HEK293 (cell line): ENCODE measurements at regions not wholly inside any gene's neighbourhood (a gene's known extent, or its start where the extent isn't known, plus 50 kb on each side); places are given as distances from the start of the nearest gene placed in this dataset.

Source experiments
- CTCF ChIA-PET: fragments of 350-600 bp; formaldehyde crosslinking; extraction: SDS; loops from one replicate; lab custom pipeline; 2021; ENCODE audit warnings: antibody characterized with exemption; lab: Yijun Ruan, JAX
- POLR2A ChIA-PET: fragments of 300-600 bp; formaldehyde crosslinking; extraction: SDS; loops from one replicate; lab custom pipeline; 2020; ENCODE audit warnings: antibody characterized with exemption, inconsistent platforms; lab: Yijun Ruan, JAX
- H3K27ac ChIP-seq: fragments of 200-500 bp; sonication (Bioruptor generic); 2 replicates; pipeline ENCODE4 v1.5.1; 2014; ENCODE audit warnings: low read depth, low read length, control low read depth, inconsistent platforms; ENCODE audit errors: extremely low read depth
- H3K36me3 ChIP-seq, 2 experiments: fragments of 200-500 bp in 1 of 2; sonication (Bioruptor generic) in 1 of 2; 1 replicate in 1 of 2; 2 replicates in 1 of 2; pipeline ENCODE4 v1.5.1; 2014 to 2017; ENCODE audit warnings: inconsistent platforms in 2 of 2, low read length in 2 of 2; ENCODE audit not compliant: control insufficient read depth in 2 of 2, insufficient read depth in 1 of 2
- H3K4me1 ChIP-seq: fragments of 200-500 bp; sonication (Bioruptor generic); 2 replicates; pipeline ENCODE4 v1.5.1; 2014; ENCODE audit warnings: mild to moderate bottlenecking, low read length, inconsistent platforms; ENCODE audit not compliant: control insufficient read depth, insufficient read depth
- H3K4me3 ChIP-seq: 2 replicates; pipeline ENCODE4 v1.5.1; 2011; ENCODE audit warnings: low read depth, mild to moderate bottlenecking, control low read depth, low read length, moderate library complexity
- H3K9me3 ChIP-seq: fragments of 200-500 bp; sonication (Bioruptor generic); 2 replicates; pipeline ENCODE4 v1.5.1; 2014; ENCODE audit warnings: low read depth, low read length, inconsistent platforms; ENCODE audit not compliant: control insufficient read depth, insufficient read depth
- GLI4 ChIP-seq: fragments of 450-650 bp; formaldehyde crosslinking; IDR thresholded peaks from 2 replicates; pipeline ENCODE4 v1.5.1; 2016; ENCODE audit warnings: missing biosample characterization, missing genetic modification characterization
- HOXC10 ChIP-seq: sonication (generic); formaldehyde crosslinking; IDR thresholded peaks from 2 replicates; pipeline ENCODE4 v1.8.1; 2023; ENCODE audit warnings: mild to moderate bottlenecking, missing genetic modification reagents
- MEIS1 ChIP-seq: sonication (generic); formaldehyde crosslinking; IDR thresholded peaks from 2 replicates; pipeline ENCODE4 v1.8.1; 2022; ENCODE audit warnings: missing genetic modification reagents, mild to moderate bottlenecking, borderline replicate concordance
- MZF1 ChIP-seq: fragments of 450-650 bp; formaldehyde crosslinking; IDR thresholded peaks from 2 replicates; pipeline ENCODE4 v1.5.1; 2017; ENCODE audit warnings: missing biosample characterization, missing genetic modification characterization, borderline replicate concordance
- YY1 ChIP-seq: fragments of 450-650 bp; formaldehyde crosslinking; IDR thresholded peaks from 2 replicates; pipeline ENCODE4 v1.5.1; 2018; ENCODE audit warnings: missing biosample characterization, missing genetic modification characterization
- ZBTB7A ChIP-seq: fragments of 450-650 bp; formaldehyde crosslinking; IDR thresholded peaks from 2 replicates; pipeline ENCODE4 v1.5.1; 2016; ENCODE audit warnings: low read depth, missing biosample characterization, missing genetic modification characterization
- ZNF138 ChIP-seq: fragments of 450-650 bp; formaldehyde crosslinking; IDR thresholded peaks from 2 replicates; pipeline ENCODE4 v1.5.1; 2016; ENCODE audit warnings: missing biosample characterization, missing genetic modification characterization, borderline replicate concordance
- ZNF341 ChIP-seq: fragments of 450-650 bp; formaldehyde crosslinking; IDR thresholded peaks from 2 replicates; pipeline ENCODE4; 2016; ENCODE audit warnings: low read depth, missing biosample characterization, missing genetic modification characterization
- ZNF391 ChIP-seq: fragments of 450-650 bp; formaldehyde crosslinking; IDR thresholded peaks from 2 replicates; pipeline ENCODE4 v1.5.1; 2016; ENCODE audit warnings: low read depth, missing biosample characterization, missing genetic modification characterization, borderline replicate concordance
- ZNF544 ChIP-seq: fragments of 450-650 bp; formaldehyde crosslinking; IDR thresholded peaks from 2 replicates; pipeline ENCODE4 v1.5.0; 2017; ENCODE audit warnings: missing biosample characterization, missing genetic modification characterization
- ZNF548 ChIP-seq: fragments of 450-650 bp; formaldehyde crosslinking; IDR thresholded peaks from 2 replicates; pipeline ENCODE4 v1.5.1; 2016; ENCODE audit warnings: missing biosample characterization, missing genetic modification characterization
- ZNF596 ChIP-seq: fragments of 450-650 bp; IDR thresholded peaks from 2 replicates; pipeline ENCODE4 v1.5.0; 2018; ENCODE audit warnings: missing biosample characterization, mild to moderate bottlenecking, missing genetic modification characterization, moderate library complexity
- ZNF621 ChIP-seq: fragments of 450-650 bp; formaldehyde crosslinking; IDR thresholded peaks from 2 replicates; pipeline ENCODE4 v1.5.1; 2017; ENCODE audit warnings: missing biosample characterization, missing genetic modification characterization
- ZNF660 ChIP-seq: fragments of 450-650 bp; IDR thresholded peaks from 2 replicates; pipeline ENCODE4 v1.5.1; 2018; ENCODE audit warnings: missing biosample characterization, mild to moderate bottlenecking, missing genetic modification characterization
- ZNF830 ChIP-seq: fragments of 450-650 bp; IDR thresholded peaks from 2 replicates; pipeline ENCODE4 v1.5.0; 2018; ENCODE audit warnings: missing biosample characterization, missing genetic modification characterization, low read depth, mild to moderate bottlenecking, moderate library complexity
- TF ChIP-seq, protein P1 (sequence below): fragments of 450-650 bp; formaldehyde crosslinking; IDR thresholded peaks from 2 replicates; pipeline ENCODE4 v1.5.1; 2017; ENCODE audit warnings: missing biosample characterization, missing genetic modification characterization
- TF ChIP-seq, protein P2 (sequence below): fragments of 450-650 bp; IDR thresholded peaks from 2 replicates; pipeline ENCODE4 v1.5.1; 2018; ENCODE audit warnings: missing biosample characterization, missing genetic modification characterization
- TF ChIP-seq, protein P3 (sequence below): fragments of 450-650 bp; formaldehyde crosslinking; IDR thresholded peaks from 2 replicates; pipeline ENCODE4 v1.5.1; 2016; ENCODE audit warnings: missing biosample characterization, missing genetic modification characterization, borderline replicate concordance

DNA sequence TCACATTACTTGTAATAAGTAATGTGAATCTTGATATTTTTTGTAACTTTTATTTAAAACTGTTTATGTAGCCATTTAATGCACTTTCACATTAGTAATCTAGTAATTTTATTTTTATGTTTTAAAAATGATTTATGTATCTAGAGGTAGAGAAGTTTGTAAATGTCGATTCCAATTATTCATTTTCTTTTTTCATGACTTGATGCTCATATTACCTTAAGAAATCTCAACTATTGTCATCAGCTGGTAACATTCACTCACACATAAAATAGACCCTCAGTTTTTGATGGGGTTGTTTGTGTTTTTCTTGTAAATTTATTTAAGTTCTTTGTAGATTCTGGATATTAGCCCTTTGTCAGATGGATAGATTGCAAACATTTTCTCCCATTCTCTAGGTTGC lies 351.7 kb upstream of the CDH7 start:
- no peak overlapping the region for H3K27ac ChIP-seq
- CTCF ChIA-PET = no interaction called here
- H3K9me3 ChIP-seq = no peaks in the 10 kb centered on the region
- no peak for TF ChIP-seq ZNF596
- TF ChIP-seq, protein P1, sequence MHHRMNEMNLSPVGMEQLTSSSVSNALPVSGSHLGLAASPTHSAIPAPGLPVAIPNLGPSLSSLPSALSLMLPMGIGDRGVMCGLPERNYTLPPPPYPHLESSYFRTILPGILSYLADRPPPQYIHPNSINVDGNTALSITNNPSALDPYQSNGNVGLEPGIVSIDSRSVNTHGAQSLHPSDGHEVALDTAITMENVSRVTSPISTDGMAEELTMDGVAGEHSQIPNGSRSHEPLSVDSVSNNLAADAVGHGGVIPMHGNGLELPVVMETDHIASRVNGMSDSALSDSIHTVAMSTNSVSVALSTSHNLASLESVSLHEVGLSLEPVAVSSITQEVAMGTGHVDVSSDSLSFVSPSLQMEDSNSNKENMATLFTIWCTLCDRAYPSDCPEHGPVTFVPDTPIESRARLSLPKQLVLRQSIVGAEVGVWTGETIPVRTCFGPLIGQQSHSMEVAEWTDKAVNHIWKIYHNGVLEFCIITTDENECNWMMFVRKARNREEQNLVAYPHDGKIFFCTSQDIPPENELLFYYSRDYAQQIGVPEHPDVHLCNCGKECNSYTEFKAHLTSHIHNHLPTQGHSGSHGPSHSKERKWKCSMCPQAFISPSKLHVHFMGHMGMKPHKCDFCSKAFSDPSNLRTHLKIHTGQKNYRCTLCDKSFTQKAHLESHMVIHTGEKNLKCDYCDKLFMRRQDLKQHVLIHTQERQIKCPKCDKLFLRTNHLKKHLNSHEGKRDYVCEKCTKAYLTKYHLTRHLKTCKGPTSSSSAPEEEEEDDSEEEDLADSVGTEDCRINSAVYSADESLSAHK (tag by site-specific recombination) = no peak
- H3K36me3 ChIP-seq = no peaks in the 10 kb centered on the region
- H3K4me3 ChIP-seq = no peak overlapping the region
- H3K4me1 ChIP-seq = no peaks in the 10 kb centered on the region
- POLR2A ChIA-PET = no interaction called here

DNA sequence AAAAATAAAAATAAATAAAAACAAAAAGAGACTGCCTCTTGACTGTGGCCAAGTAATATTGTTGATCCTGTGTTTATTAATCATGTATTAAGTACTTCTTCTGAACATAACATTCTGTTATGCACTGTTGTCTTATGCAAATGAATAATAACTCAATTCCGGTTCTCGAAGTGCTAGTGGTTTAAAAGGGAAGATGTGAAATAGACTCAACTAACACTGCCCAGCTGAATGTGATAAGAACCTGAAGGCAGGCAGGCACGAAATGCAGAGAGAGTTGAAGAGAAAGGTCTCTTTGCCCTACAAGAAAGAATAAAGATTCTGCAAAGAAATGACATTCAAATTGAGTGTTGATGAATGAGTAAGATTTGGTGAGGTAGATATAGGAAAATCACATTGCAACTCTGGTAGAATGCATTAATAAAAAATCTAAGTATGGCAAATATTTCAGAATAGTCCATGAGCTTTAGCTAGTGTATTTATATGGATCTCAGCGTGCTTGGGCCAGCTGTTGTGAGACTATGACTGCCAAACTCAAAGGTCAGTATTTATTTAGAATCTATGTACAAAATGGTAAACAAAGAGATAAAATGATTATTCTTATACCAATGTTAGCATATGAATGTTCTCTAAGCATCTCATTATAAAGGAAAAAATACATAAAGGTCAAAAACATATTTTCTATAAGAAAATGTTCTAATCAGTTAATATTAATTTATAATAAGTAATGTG lies 352.3 kb upstream of the CDH7 start:
- POLR2A ChIA-PET = no interaction called here
- CTCF ChIA-PET = no interaction called here
- no peak for TF ChIP-seq ZNF830 (tag by site-specific recombination)
- TF ChIP-seq ZNF548 (tag by site-specific recombination) = no peak
- TF ChIP-seq ZBTB7A (tag by site-specific recombination) = no peak
- no peak for TF ChIP-seq ZNF138
- TF ChIP-seq ZNF621 (tag by site-specific recombination) = no peak
- no peak for TF ChIP-seq MZF1 (tag by site-specific recombination)
- no peak for TF ChIP-seq ZNF660 (tag by site-specific recombination)
- no peak for TF ChIP-seq ZNF341 (tag by site-specific recombination)
- no peak for TF ChIP-seq ZNF544 (tag by site-specific recombination)
- TF ChIP-seq ZNF391 (tag by site-specific recombination) = no peak
- no peak for TF ChIP-seq YY1
- TF ChIP-seq MEIS1 (CRISPR knock-in tag) = no peak
- TF ChIP-seq HOXC10 = no peak
- TF ChIP-seq, protein P2, sequence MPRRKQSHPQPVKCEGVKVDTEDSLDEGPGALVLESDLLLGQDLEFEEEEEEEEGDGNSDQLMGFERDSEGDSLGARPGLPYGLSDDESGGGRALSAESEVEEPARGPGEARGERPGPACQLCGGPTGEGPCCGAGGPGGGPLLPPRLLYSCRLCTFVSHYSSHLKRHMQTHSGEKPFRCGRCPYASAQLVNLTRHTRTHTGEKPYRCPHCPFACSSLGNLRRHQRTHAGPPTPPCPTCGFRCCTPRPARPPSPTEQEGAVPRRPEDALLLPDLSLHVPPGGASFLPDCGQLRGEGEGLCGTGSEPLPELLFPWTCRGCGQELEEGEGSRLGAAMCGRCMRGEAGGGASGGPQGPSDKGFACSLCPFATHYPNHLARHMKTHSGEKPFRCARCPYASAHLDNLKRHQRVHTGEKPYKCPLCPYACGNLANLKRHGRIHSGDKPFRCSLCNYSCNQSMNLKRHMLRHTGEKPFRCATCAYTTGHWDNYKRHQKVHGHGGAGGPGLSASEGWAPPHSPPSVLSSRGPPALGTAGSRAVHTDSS (tag by site-specific recombination) = no peak
- TF ChIP-seq, protein P3, sequence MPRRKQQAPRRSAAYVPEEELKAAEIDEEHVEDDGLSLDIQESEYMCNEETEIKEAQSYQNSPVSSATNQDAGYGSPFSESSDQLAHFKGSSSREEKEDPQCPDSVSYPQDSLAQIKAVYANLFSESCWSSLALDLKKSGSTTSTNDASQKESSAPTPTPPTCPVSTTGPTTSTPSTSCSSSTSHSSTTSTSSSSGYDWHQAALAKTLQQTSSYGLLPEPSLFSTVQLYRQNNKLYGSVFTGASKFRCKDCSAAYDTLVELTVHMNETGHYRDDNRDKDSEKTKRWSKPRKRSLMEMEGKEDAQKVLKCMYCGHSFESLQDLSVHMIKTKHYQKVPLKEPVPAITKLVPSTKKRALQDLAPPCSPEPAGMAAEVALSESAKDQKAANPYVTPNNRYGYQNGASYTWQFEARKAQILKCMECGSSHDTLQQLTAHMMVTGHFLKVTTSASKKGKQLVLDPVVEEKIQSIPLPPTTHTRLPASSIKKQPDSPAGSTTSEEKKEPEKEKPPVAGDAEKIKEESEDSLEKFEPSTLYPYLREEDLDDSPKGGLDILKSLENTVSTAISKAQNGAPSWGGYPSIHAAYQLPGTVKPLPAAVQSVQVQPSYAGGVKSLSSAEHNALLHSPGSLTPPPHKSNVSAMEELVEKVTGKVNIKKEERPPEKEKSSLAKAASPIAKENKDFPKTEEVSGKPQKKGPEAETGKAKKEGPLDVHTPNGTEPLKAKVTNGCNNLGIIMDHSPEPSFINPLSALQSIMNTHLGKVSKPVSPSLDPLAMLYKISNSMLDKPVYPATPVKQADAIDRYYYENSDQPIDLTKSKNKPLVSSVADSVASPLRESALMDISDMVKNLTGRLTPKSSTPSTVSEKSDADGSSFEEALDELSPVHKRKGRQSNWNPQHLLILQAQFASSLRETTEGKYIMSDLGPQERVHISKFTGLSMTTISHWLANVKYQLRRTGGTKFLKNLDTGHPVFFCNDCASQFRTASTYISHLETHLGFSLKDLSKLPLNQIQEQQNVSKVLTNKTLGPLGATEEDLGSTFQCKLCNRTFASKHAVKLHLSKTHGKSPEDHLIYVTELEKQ (tag by site-specific recombination) = no peak
- no peak for TF ChIP-seq GLI4 (tag by site-specific recombination)
- TF ChIP-seq, all 188 proteins: peak for 0

More for the DNA sequence above, 352.3 kb upstream of the CDH7 start:
- Histone ChIP-seq H3K4me1 (no peaks in the 10 kb centered on the region), H3K27ac (no peak overlapping the region), H3K4me3 (no peak overlapping the region), H3K36me3 (no peaks in the 10 kb centered on the region), H3K9me3 (no peaks in the 10 kb centered on the region)
